H1 (cell line): ENCODE measurements at regions not wholly inside any gene's neighbourhood (a gene's known extent, or its start where the extent isn't known, plus 50 kb on each side); places are given as distances from the start of the nearest gene placed in this dataset.

Experiments used
- CTCF ChIA-PET: fragments of 300-600 bp; sonication (Branson Sonifier 250); formaldehyde crosslinking; loops from one replicate; lab custom pipeline; 2021; ENCODE audit not compliant: partially characterized antibody; lab: Charles Lee
- POLR2A ChIA-PET: fragments of 300-600 bp; sonication (Branson Sonifier 250); formaldehyde crosslinking; loops from one replicate; lab custom pipeline; 2021; ENCODE audit warnings: inconsistent platforms; ENCODE audit not compliant: partially characterized antibody; lab: Charles Lee
- DNase-seq, 2 experiments: peaks; one replicate each; pipeline versions ENCODE4 v3.0.0 to v3.0.0-alpha.2; 2010 to 2022; ENCODE audit warnings: low spot score in 2 of 2, low read depth in 1 of 2, mixed read lengths in 1 of 2
- FAIRE-seq: peaks from 2 replicates; lab custom pipeline; 2011; peaks lifted over from hg19 to GRCh38; lab: Jason Lieb, UNC
- H2AFZ ChIP-seq: 2 replicates; pipeline ENCODE4 v1.8.1; 2012; ENCODE audit warnings: low read length, inconsistent platforms
- H2AK5ac ChIP-seq: 2 replicates; pipeline ENCODE4 v1.6.1; 2013; ENCODE audit warnings: low read depth, low read length
- H2BK120ac ChIP-seq: replicated peaks from 2 replicates; pipeline ENCODE3; 2013; ENCODE audit warnings: low read depth, low read length, inconsistent platforms
- H2BK12ac ChIP-seq: 2 replicates; pipeline ENCODE4 v1.6.1; 2013; ENCODE audit warnings: low read depth, low read length
- H2BK15ac ChIP-seq: 2 replicates; pipeline ENCODE4 v1.6.1; 2013; ENCODE audit warnings: low read length
- H2BK20ac ChIP-seq: 2 replicates; pipeline ENCODE4 v1.6.1; 2013; ENCODE audit warnings: low read length
- H2BK5ac ChIP-seq: 2 replicates; pipeline ENCODE4 v1.6.1; 2013; ENCODE audit warnings: low read depth, low read length
- H3K14ac ChIP-seq: 2 replicates; pipeline ENCODE4 v1.6.1; 2013; ENCODE audit warnings: inconsistent platforms; ENCODE audit not compliant: insufficient read length
- H3K18ac ChIP-seq: 2 replicates; pipeline ENCODE4 v1.6.1; 2013; ENCODE audit warnings: low read length; ENCODE audit errors: extremely low read depth
- H3K23ac ChIP-seq: 2 replicates; pipeline ENCODE4 v1.6.1; 2013; ENCODE audit warnings: inconsistent platforms; ENCODE audit not compliant: insufficient read length
- H3K23me2 ChIP-seq: 2 replicates; pipeline ENCODE4 v1.6.1; 2013; ENCODE audit warnings: low read depth, low read length
- H3K27ac ChIP-seq: 2 replicates; pipeline ENCODE4 v1.6.1; 2011; ENCODE audit warnings: low read depth, low read length, inconsistent platforms
- H3K27me3 ChIP-seq, 4 experiments: replicated peaks in 1 of 4; 1 replicate in 1 of 4; 2 replicates in 3 of 4; pipeline versions ENCODE4 v1.6.1 to v1.8.1; 2011 to 2013; ENCODE audit warnings: low read length in 3 of 4, mild to moderate bottlenecking in 3 of 4, inconsistent platforms in 2 of 4, mixed read lengths in 2 of 4, moderate library complexity in 1 of 4; ENCODE audit not compliant: control insufficient read depth in 3 of 4, insufficient read depth in 3 of 4; ENCODE audit errors: extremely low read depth in 1 of 4
- H3K36me3 ChIP-seq, 4 experiments: 2 replicates each; pipeline versions ENCODE4 v1.6.1 to v1.8.1; 2011 to 2013; ENCODE audit warnings: mild to moderate bottlenecking in 4 of 4, low read length in 3 of 4, moderate library complexity in 2 of 4, control low read depth in 1 of 4, inconsistent platforms in 1 of 4; ENCODE audit not compliant: insufficient read depth in 4 of 4, control insufficient read depth in 2 of 4
- H3K4ac ChIP-seq: replicated peaks from 2 replicates; pipeline ENCODE3; 2013; ENCODE audit warnings: low read length, low read depth, mixed read lengths, inconsistent platforms; ENCODE audit not compliant: insufficient read length
- H3K4me1 ChIP-seq, 4 experiments: replicated peaks in 1 of 4; 1 replicate in 1 of 4; 2 replicates in 3 of 4; pipeline versions ENCODE4 v1.6.1 to v1.8.1; 2011 to 2013; ENCODE audit warnings: low read length in 3 of 4, inconsistent platforms in 2 of 4, mixed read lengths in 1 of 4; ENCODE audit not compliant: insufficient read depth in 4 of 4, control insufficient read depth in 3 of 4
- H3K4me2 ChIP-seq, 2 experiments: 2 replicates each; pipeline versions ENCODE4 v1.6.1 to v1.8.1; 2011 to 2013; ENCODE audit warnings: low read depth in 2 of 2, low read length in 2 of 2, control low read depth in 1 of 2, inconsistent platforms in 1 of 2, mild to moderate bottlenecking in 1 of 2; ENCODE audit not compliant: insufficient read depth in 1 of 2
- H3K4me3 ChIP-seq, 4 experiments: fragments of 200-600, 300-600 bp in 1 of 4; sonication (generic), shearing (Covaris generic), sonication (Bioruptor Twin) in 1 of 4; 2 replicates each; pipeline versions ENCODE4 v1.5.1 to v1.8.1; 2011 to 2016; ENCODE audit warnings: low read length in 4 of 4, low read depth in 3 of 4, control low read depth in 2 of 4, inconsistent platforms in 2 of 4, mild to moderate bottlenecking in 2 of 4, mixed read lengths in 1 of 4, moderate library complexity in 1 of 4; ENCODE audit not compliant: insufficient read depth in 2 of 4; ENCODE audit errors: extremely low read depth in 1 of 4
- H3K56ac ChIP-seq: replicated peaks from 2 replicates; pipeline ENCODE3; 2013; ENCODE audit warnings: low read depth, mild to moderate bottlenecking, mixed read lengths, low read length, inconsistent platforms; ENCODE audit not compliant: insufficient read length
- H3K79me1 ChIP-seq: 2 replicates; pipeline ENCODE4 v1.6.1; 2013; ENCODE audit warnings: low read depth, low read length, control low read depth
- H3K79me2 ChIP-seq, 2 experiments: 2 replicates each; pipeline versions ENCODE4 v1.6.1 to v1.8.1; 2012 to 2013; ENCODE audit warnings: low read length in 2 of 2, mild to moderate bottlenecking in 2 of 2, inconsistent platforms in 1 of 2; ENCODE audit not compliant: insufficient read depth in 2 of 2, control insufficient read depth in 1 of 2
- H3K9ac ChIP-seq, 4 experiments: replicated peaks in 1 of 4; 1 replicate in 1 of 4; 2 replicates in 3 of 4; pipeline versions ENCODE4 v1.6.1 to v1.8.1; 2011 to 2013; ENCODE audit warnings: low read depth in 3 of 4, low read length in 3 of 4, control low read depth in 2 of 4, mild to moderate bottlenecking in 2 of 4, moderate library complexity in 2 of 4, inconsistent platforms in 1 of 4; ENCODE audit errors: extremely low read depth in 1 of 4
- H3K9me3 ChIP-seq, 2 experiments: 2 replicates each; pipeline versions ENCODE4 v1.6.1 to v1.8.1; 2012 to 2013; ENCODE audit warnings: mild to moderate bottlenecking in 2 of 2, moderate library complexity in 2 of 2, control low read depth in 1 of 2, inconsistent platforms in 1 of 2, low read depth in 1 of 2, low read length in 1 of 2, mixed read lengths in 1 of 2; ENCODE audit not compliant: insufficient read depth in 2 of 2
- H4K20me1 ChIP-seq, 2 experiments: replicated peaks in 1 of 2; 2 replicates each; pipeline versions ENCODE3 to v1.8.1; 2011 to 2013; ENCODE audit warnings: inconsistent platforms in 2 of 2, low read length in 2 of 2, mild to moderate bottlenecking in 1 of 2; ENCODE audit not compliant: insufficient read depth in 2 of 2, control insufficient read depth in 1 of 2
- H4K5ac ChIP-seq: 2 replicates; pipeline ENCODE4 v1.6.1; 2013; ENCODE audit warnings: low read length, low read depth, mixed read lengths, inconsistent platforms; ENCODE audit not compliant: insufficient read length
- H4K8ac ChIP-seq: 2 replicates; pipeline ENCODE4 v1.8.0; 2013; ENCODE audit warnings: mild to moderate bottlenecking, moderate library complexity, low read length, inconsistent platforms; ENCODE audit not compliant: insufficient read depth; ENCODE audit errors: extremely low read depth
- H4K91ac ChIP-seq: replicated peaks from 2 replicates; pipeline ENCODE3; 2013; ENCODE audit warnings: low read length, mixed read lengths, inconsistent platforms; ENCODE audit not compliant: insufficient read length
- ATF2 ChIP-seq: IDR thresholded peaks from 2 replicates; pipeline ENCODE4 v1.6.1; 2012; ENCODE audit warnings: low read length, inconsistent platforms
- BACH1 ChIP-seq: IDR thresholded peaks from 2 replicates; pipeline ENCODE4 v1.6.1; 2012; ENCODE audit warnings: low read length, improper control_type of control experiment
- BCL11A ChIP-seq, 2 experiments: IDR thresholded peaks; one replicate each; pipeline ENCODE4 v1.6.1; 2011; ENCODE audit warnings: low read depth in 2 of 2, low read length in 2 of 2, mild to moderate bottlenecking in 2 of 2
- MAFK ChIP-seq: IDR thresholded peaks from 2 replicates; pipeline ENCODE4 v1.6.1; 2012; ENCODE audit warnings: low read depth, mild to moderate bottlenecking, improper control_type of control experiment, low read length
- PHF8 ChIP-seq: fragments of 200-600 bp; sonication (generic); conservative IDR thresholded peaks from 2 replicates; pipeline ENCODE4 v1.7.1; 2012; ENCODE audit warnings: low read depth, mild to moderate bottlenecking, inconsistent platforms, low read length, moderate library complexity
- RFX5 ChIP-seq: IDR thresholded peaks from 2 replicates; pipeline ENCODE4 v1.6.1; 2011; ENCODE audit warnings: low read depth, low read length, improper control_type of control experiment, borderline replicate concordance
- SP4 ChIP-seq: IDR thresholded peaks from 2 replicates; pipeline ENCODE4 v1.6.1; 2012; ENCODE audit warnings: low read length, inconsistent platforms
- TAF1 ChIP-seq: IDR thresholded peaks from 2 replicates; pipeline ENCODE4 v1.6.1; 2011; ENCODE audit warnings: mild to moderate bottlenecking, low read depth, low read length
- WGBS, 2 experiments: shearing (Covaris generic) in 1 of 2; methylation state at CpG; one replicate each; pipeline versions ENCODE4 v1.1.6 to v1.1.7; 2013 to 2015; ENCODE audit warnings: low lambda C conversion rate in 2 of 2, mixed read lengths in 2 of 2, inconsistent platforms in 1 of 2, low coverage in 1 of 2, missing lambda C conversion rate in 1 of 2; ENCODE audit not compliant: insufficient replicate concordance in 2 of 2, insufficient coverage in 1 of 2, insufficient read length in 1 of 2; ENCODE audit errors: extremely low coverage in 1 of 2, missing lambda C conversion rate in 1 of 2; 5-methylcytosine and 5-hydroxymethylcytosine counted together
- TF ChIP-seq, protein P1 (sequence below): IDR thresholded peaks from 2 replicates; pipeline ENCODE4 v1.6.1; 2012; ENCODE audit warnings: inconsistent platforms

GRCh38 chr5:120923026-120923425 is 458.9 kb downstream of the PRR16 start:
- POLR2A ChIA-PET = no interaction called here
- Histone ChIP-seq H4K20me1 (no peaks in the 10 kb centered on the region), H2BK20ac (no peak overlapping the region), H3K4me2 (no peak overlapping the region), H3K4me1 (no peaks in the 10 kb centered on the region; a peak in 1 of 7 replicates), H2AK5ac (no peak overlapping the region), H3K4ac (no peak overlapping the region), H3K14ac (no peak overlapping the region), H3K79me1 (no peaks in the 10 kb centered on the region)
- TF ChIP-seq BCL11A (IDR thresholded peaks at IDR 0.05; ENCODE audit: low read depth in 2 of 2, low read length in 2 of 2) = no peak
- TF ChIP-seq ATF2 = no peak
- TF ChIP-seq BACH1 = no peak
- TF ChIP-seq RFX5 = no peak
- no peak for TF ChIP-seq SP4
- no peak for TF ChIP-seq MAFK
- TF ChIP-seq PHF8 = no peak
- no peak for TF ChIP-seq TAF1
- TF ChIP-seq, protein P1, sequence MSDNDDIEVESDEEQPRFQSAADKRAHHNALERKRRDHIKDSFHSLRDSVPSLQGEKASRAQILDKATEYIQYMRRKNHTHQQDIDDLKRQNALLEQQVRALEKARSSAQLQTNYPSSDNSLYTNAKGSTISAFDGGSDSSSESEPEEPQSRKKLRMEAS = no peak
- TF ChIP-seq, all 59 proteins: peak for 0
- no peaks in the 10 kb centered on the region for H3K23me2 ChIP-seq
- FAIRE-seq (no peak), DNase-seq (no peak)
- H2BK5ac ChIP-seq = no peak overlapping the region
- no peak overlapping the region for H3K4me3 ChIP-seq
- H2BK15ac ChIP-seq = no peak overlapping the region
- H3K9ac ChIP-seq = no peak overlapping the region
- CTCF ChIA-PET = interaction anchor here (0.8 to 1.8 kb wide), 5 partner anchors 9 to 106 kb away, joined by 3 to 4 read pairs (median 4); no protein-coding TSS in a partner anchor
- H3K9me3 ChIP-seq = no peaks in the 10 kb centered on the region
- H2AFZ ChIP-seq = no peak overlapping the region
- H3K56ac ChIP-seq = no peak overlapping the region
- H3K18ac ChIP-seq = no peak overlapping the region
- H4K8ac ChIP-seq = no peak overlapping the region
- no peak overlapping the region for H2BK120ac ChIP-seq
- H3K79me2 ChIP-seq = no peaks in the 10 kb centered on the region
- no peaks in the 10 kb centered on the region for H3K27me3 ChIP-seq
- 83% methylated on average over 3 of the region's 3 CpGs; no CpG with 5 or more reads in 1 of the 2 experiments for WGBS, 2 experiments
- H4K5ac ChIP-seq = no peak overlapping the region
- no peak overlapping the region for H3K27ac ChIP-seq
- no peaks in the 10 kb centered on the region for H3K36me3 ChIP-seq
- H3K23ac ChIP-seq = no peak overlapping the region
- H4K91ac ChIP-seq = no peak overlapping the region
- no peak overlapping the region for H2BK12ac ChIP-seq
